Epithelial cell of esophagus (primary cell): ENCODE measurements at regions not wholly inside any gene's neighbourhood (a gene's known extent, or its start where the extent isn't known, plus 50 kb on each side); places are given as distances from the start of the nearest gene placed in this dataset.

Experiments used
- DNase-seq: peaks from one replicate; pipeline ENCODE4 v3.0.0; 2010; ENCODE audit warnings: low read depth
- H3K4me3 ChIP-seq: 2 replicates; pipeline ENCODE4 v1.5.1; 2011; ENCODE audit warnings: mild to moderate bottlenecking, low read length, control low read depth
- CTCF ChIP-seq: IDR thresholded peaks from 2 replicates; pipeline ENCODE4 v1.5.1; 2011; ENCODE audit warnings: low read depth, mild to moderate bottlenecking, low read length, control low read depth, inconsistent platforms; ENCODE audit not compliant: insufficient read depth; ENCODE audit errors: missing control alignments

- TF ChIP-seq CTCF, result no peak
- H3K4me3 ChIP-seq, result no peak overlapping the region
Observed at GRCh38 chr18:5064841-5065370, 132.2 kb downstream of the AKAIN1 start.

GRCh38 chr18:5061785-5062184 lies 135.3 kb downstream of the AKAIN1 start:
- no peak for TF ChIP-seq CTCF
- H3K4me3 ChIP-seq, result no peak overlapping the region
- DNase-seq, result no peak

More at GRCh38 chr18:5064841-5065370, 132.2 kb downstream of the AKAIN1 start:
- DNase-seq, result no peak

GRCh38 chr18:5060543-5060942 lies 136.5 kb downstream of the AKAIN1 start:
- TF ChIP-seq CTCF, result no peak
- H3K4me3 ChIP-seq, result no peak overlapping the region
- no peak for DNase-seq

GRCh38 chr18:5059696-5060032 lies 137.4 kb downstream of the AKAIN1 start:
- DNase-seq, result no peak
- no peak for TF ChIP-seq CTCF
- H3K4me3 ChIP-seq, result no peak overlapping the region

- no peak overlapping the region for H3K4me3 ChIP-seq
- DNase-seq, result no peak
- no peak for TF ChIP-seq CTCF
Observed at GRCh38 chr18:5058768-5059695, 138.0 kb downstream of the AKAIN1 start.

GRCh38 chr18:5057386-5058348 lies 139.4 kb downstream of the AKAIN1 start:
- TF ChIP-seq CTCF, result peak; percentile 69
- H3K4me3 ChIP-seq, result no peak overlapping the region
- DNase-seq, result peak; percentile 50
